ENCODE measurements at regions not wholly inside any gene's neighbourhood (a gene's known extent, or its start where the extent isn't known, plus 50 kb on each side); places are given as distances from the start of the nearest gene placed in this dataset.

DNA sequence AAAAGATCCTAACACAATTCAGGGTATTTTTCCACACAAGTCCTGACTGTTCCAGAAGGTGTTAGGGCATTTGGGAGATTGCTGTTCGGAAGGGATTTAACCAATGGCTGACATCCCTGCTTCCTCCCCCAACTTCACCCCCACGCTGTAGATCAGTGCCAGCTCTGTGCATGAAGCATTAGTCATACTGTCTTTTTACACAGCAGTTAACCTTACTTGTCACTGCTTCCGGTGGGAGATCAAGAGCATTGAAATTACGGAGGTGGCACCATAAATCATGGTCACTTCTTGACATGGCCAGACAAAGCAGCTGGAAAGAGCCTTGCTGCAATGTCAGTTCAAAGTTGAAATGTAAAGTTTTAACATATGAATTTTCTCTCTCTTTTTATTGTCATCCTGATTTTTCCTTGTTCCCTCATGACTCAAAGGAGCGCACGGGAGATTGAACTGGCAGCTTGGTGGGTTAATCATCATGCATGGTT is 70.2 kb downstream of the HRH4 start:
- peaks cover 2% of the 10 kb centered on the region for H3K27me3 ChIP-seq (ENCODE audit: control insufficient read depth, insufficient read depth, low read length)
- H3K9me3 ChIP-seq (ENCODE audit: control insufficient read depth, insufficient read depth, low read length): no peaks in the 10 kb centered on the region
- ChIA-PET CTCF (interaction anchor here (0.9 to 1.2 kb wide), 2 partner anchors 17 to 42 kb away, joined by 3 to 5 read pairs; no protein-coding TSS in a partner anchor), POLR2A (no interaction called here)
- H3K27ac ChIP-seq (ENCODE audit: low read depth, low read length): no peak overlapping the region
- TF ChIP-seq, protein P1, sequence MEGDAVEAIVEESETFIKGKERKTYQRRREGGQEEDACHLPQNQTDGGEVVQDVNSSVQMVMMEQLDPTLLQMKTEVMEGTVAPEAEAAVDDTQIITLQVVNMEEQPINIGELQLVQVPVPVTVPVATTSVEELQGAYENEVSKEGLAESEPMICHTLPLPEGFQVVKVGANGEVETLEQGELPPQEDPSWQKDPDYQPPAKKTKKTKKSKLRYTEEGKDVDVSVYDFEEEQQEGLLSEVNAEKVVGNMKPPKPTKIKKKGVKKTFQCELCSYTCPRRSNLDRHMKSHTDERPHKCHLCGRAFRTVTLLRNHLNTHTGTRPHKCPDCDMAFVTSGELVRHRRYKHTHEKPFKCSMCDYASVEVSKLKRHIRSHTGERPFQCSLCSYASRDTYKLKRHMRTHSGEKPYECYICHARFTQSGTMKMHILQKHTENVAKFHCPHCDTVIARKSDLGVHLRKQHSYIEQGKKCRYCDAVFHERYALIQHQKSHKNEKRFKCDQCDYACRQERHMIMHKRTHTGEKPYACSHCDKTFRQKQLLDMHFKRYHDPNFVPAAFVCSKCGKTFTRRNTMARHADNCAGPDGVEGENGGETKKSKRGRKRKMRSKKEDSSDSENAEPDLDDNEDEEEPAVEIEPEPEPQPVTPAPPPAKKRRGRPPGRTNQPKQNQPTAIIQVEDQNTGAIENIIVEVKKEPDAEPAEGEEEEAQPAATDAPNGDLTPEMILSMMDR (IDR thresholded peaks at IDR 0.05; ENCODE audit: low read depth, low read length): no peak
- no peak for DNase-seq (ENCODE audit: low read depth, low spot score)
- H3K4me3 ChIP-seq (ENCODE audit: low read depth, low read length): no peak overlapping the region

DNA sequence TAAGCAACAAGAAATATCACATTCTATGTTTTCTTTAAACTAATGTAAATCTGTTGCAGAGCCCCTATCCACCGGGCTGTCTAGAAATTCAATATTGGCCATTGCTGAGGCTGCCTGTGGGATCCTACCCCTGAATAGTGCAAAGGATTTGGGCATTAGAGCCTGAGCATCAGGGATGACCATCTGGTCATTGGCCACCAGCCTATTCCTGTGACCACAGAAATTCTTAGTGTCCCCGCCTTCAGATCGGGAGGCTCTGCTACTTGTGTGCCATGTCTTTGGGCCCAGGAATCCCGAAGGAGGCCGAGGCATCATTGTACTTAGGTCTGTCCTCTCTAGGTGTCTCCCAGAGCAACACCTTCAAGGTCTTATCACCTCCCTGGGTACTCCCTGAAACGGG is 73.8 kb downstream of the HRH4 start:
- no peak overlapping the region for H3K27ac ChIP-seq (ENCODE audit: low read depth, low read length)
- no peaks in the 10 kb centered on the region for H3K9me3 ChIP-seq (ENCODE audit: control insufficient read depth, insufficient read depth, low read length)
- peaks cover 5% of the 10 kb centered on the region for H3K27me3 ChIP-seq (ENCODE audit: control insufficient read depth, insufficient read depth, low read length)
- H3K4me3 ChIP-seq (ENCODE audit: low read depth, low read length): no peak overlapping the region
- no peak for DNase-seq (ENCODE audit: low read depth, low spot score)
- ChIA-PET POLR2A (no interaction called here), CTCF (no interaction called here)
- TF ChIP-seq, protein P1 (IDR thresholded peaks at IDR 0.05; ENCODE audit: low read depth, low read length): no peak

DNA sequence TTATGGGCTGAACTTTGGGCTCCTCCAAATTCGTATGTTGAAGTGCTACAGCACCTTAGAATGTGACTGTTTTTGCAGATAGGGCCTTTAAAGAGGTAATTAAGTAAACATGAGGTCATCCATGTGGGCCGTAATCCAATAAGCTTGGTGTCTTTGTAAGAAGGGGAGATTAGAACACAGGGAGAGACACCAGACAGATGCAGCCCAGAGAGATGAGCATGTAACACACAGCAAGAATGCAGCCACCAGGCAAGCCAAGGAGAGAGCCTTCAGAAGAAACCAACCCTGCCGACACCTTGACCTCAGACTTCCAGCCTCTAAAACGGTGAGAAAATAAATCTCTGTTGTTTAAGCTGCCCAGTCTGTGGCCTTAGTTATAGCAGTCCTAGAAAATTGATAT is 74.3 kb downstream of the HRH4 start:
- POLR2A ChIA-PET: no interaction called here
- H3K4me3 ChIP-seq (ENCODE audit: low read depth, low read length): no peak overlapping the region
- H3K27ac ChIP-seq (ENCODE audit: low read depth, low read length): no peak overlapping the region
- CTCF ChIA-PET: no interaction called here
- TF ChIP-seq, protein P1 (IDR thresholded peaks at IDR 0.05; ENCODE audit: low read depth, low read length): no peak
- no peaks in the 10 kb centered on the region for H3K9me3 ChIP-seq (ENCODE audit: control insufficient read depth, insufficient read depth, low read length)
- DNase-seq (ENCODE audit: low read depth, low spot score): no peak
- H3K27me3 ChIP-seq (ENCODE audit: control insufficient read depth, insufficient read depth, low read length): peaks cover 5% of the 10 kb centered on the region

DNA sequence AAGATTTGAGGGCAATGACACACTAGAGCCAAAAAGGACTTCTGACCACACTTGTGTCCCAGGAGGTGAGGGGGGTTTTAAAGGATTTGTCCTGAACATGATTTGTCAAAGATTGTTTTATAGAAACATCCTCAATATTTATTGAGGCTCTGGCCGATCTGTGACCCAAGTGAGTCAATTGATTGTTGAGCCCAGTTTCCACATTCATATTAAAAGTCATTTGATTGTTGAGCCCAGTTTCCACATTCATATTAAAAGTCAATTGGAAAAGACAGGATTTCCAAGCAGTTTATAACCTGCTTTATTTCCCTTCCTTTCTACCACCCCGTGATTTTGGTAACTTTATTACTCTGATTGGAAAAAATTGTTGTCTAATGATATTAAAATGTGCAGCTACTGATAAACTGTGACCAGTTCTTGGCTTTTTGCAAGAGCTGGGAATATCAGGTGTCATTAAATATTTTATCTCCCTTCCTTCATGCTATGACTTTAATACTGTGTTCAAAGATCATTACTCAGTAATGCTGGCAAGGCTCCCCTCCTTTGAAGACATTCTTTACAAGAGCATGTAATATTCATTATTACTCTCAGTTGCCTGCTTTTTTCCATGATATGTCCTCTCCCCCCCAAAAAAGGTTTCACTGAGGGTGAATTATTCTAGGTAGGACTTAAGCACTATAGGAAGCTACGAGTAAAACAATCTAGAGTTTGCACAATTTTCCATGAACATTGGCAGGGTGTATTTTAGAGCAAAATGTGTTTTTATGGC is 75.3 kb downstream of the HRH4 start:
- CTCF ChIA-PET: no interaction called here
- TF ChIP-seq, protein P1 (IDR thresholded peaks at IDR 0.05; ENCODE audit: low read depth, low read length): no peak
- POLR2A ChIA-PET: no interaction called here
- DNase-seq (ENCODE audit: low read depth, low spot score): no peak
- Histone ChIP-seq H3K27ac (ENCODE audit: low read depth, low read length) (no peak overlapping the region), H3K27me3 (ENCODE audit: control insufficient read depth, insufficient read depth, low read length) (peaks cover 5% of the 10 kb centered on the region), H3K4me3 (ENCODE audit: low read depth, low read length) (no peak overlapping the region), H3K9me3 (ENCODE audit: control insufficient read depth, insufficient read depth, low read length) (no peaks in the 10 kb centered on the region)

DNA sequence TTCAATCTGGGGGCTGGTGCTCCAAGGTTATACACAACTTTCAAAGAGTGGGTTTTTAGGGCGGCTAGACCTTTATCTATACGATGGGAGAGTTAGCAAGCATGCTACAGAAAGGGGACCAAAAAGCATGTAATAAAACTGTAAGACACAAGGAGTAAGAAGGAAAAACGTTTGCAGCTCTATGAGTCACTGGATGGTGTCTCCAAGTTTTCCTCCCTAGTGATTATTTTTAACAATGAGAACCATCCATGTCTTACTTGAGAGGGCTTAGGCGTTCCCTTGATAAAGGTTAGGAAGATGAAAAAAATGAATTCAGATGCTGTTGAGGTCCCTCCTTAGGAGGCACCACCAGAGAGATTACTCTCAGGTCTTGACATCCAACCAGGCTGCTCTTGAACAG is 75.9 kb downstream of the HRH4 start:
- Histone ChIP-seq H3K4me3 (ENCODE audit: low read depth, low read length) (no peak overlapping the region), H3K27me3 (ENCODE audit: control insufficient read depth, insufficient read depth, low read length) (peaks cover 5% of the 10 kb centered on the region), H3K27ac (ENCODE audit: low read depth, low read length) (no peak overlapping the region), H3K9me3 (ENCODE audit: control insufficient read depth, insufficient read depth, low read length) (no peaks in the 10 kb centered on the region)
- ChIA-PET CTCF (no interaction called here), POLR2A (no interaction called here)
- no peak for DNase-seq (ENCODE audit: low read depth, low spot score)
- TF ChIP-seq, protein P1 (IDR thresholded peaks at IDR 0.05; ENCODE audit: low read depth, low read length): no peak
